ENCODE measurements at regions not wholly inside any gene's neighbourhood (a gene's known extent, or its start where the extent isn't known, plus 50 kb on each side); places are given as distances from the start of the nearest gene placed in this dataset.

DNA sequence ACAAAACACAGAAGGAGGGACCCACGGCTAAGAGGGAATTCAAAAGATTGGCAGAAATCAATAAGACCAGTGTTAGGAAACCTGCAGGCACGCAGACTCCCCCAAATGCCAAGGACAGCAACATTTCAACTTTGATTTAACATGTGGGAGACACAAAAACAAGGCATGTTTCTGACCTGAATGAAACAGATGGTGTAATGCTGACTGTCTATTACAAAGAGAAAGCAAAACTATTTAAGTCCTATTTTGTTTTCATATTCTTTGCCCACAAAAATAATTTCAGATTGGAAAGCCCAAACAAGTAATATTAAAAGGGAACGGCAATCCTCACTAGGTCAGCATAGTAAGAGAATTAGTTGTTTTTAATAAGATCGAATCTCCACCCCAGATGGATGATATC, 107.9 kb downstream of the S1PR1 start:
- no peaks in the 10 kb centered on the region for H3K9me3 ChIP-seq
- no peak overlapping the region for H3K27ac ChIP-seq
- ChIA-PET POLR2A (no interaction called here), CTCF (no interaction called here)
- TF ChIP-seq TP53 (CRISPR knock-in tag; IDR thresholded peaks at IDR 0.05) = no peak
- TF ChIP-seq RNF2 (IDR thresholded peaks at IDR 0.05; ENCODE audit: borderline replicate concordance, low read depth) = no peak
- TF ChIP-seq SREBF2 (IDR thresholded peaks at IDR 0.05) = no peak
- no peak for TF ChIP-seq HEYL (CRISPR knock-in tag; IDR thresholded peaks at IDR 0.05)
- TF ChIP-seq, protein P1, sequence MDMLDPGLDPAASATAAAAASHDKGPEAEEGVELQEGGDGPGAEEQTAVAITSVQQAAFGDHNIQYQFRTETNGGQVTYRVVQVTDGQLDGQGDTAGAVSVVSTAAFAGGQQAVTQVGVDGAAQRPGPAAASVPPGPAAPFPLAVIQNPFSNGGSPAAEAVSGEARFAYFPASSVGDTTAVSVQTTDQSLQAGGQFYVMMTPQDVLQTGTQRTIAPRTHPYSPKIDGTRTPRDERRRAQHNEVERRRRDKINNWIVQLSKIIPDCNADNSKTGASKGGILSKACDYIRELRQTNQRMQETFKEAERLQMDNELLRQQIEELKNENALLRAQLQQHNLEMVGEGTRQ (IDR thresholded peaks at IDR 0.05) = no peak
- no peak for ATAC-seq
- DNase-seq (ENCODE audit: low read depth in 1 of 2, low spot score in 1 of 2) = no peak
- H3K4me1 ChIP-seq = no peaks in the 10 kb centered on the region
- no peak for FAIRE-seq
- H3K4me3 ChIP-seq = no peak overlapping the region
- 13% methylated on average over 4 of the region's 4 CpGs for WGBS (ENCODE audit: missing lambda C conversion rate)
- H3K4me2 ChIP-seq = no peak overlapping the region

DNA sequence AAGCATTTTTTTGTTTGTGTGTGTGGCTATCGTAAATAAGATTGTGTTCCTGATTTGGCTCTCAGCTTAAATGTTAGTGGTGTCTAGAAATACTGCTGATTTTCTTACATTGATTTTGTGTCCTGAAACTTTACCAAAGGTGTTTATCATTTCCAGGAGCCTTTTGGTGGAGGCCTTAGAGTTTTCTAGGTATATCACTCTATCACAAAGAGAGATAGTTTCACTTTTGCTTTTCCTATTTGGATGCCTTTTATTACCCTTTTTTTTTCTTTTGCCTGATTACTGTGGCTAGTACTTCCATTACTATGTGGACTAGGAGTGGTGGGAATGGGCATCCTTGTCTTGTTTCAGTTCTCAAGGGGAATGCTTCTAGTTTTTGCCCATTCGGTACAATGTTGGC, 109.6 kb downstream of the S1PR1 start:
- Histone ChIP-seq H3K4me1 (no peaks in the 10 kb centered on the region), H3K9me3 (no peaks in the 10 kb centered on the region), H3K4me2 (no peak overlapping the region), H3K27ac (no peak overlapping the region), H3K4me3 (no peak overlapping the region)
- 70% methylated on average over 2 of the region's 2 CpGs for WGBS (ENCODE audit: missing lambda C conversion rate)
- DNase-seq (ENCODE audit: low read depth in 1 of 2, low spot score in 1 of 2) (no peak), FAIRE-seq (no peak), ATAC-seq (no peak)
- POLR2A ChIA-PET = no interaction called here
- no peak for TF ChIP-seq FOXS1 (CRISPR knock-in tag; IDR thresholded peaks at IDR 0.05)
- TF ChIP-seq KDM1A (IDR thresholded peaks at IDR 0.05; ENCODE audit: low read depth) = no peak
- no peak for TF ChIP-seq EP300 (IDR thresholded peaks at IDR 0.05)
- TF ChIP-seq RAD21 (conservative IDR thresholded peaks at IDR 0.05 in 1 of 2, IDR thresholded peaks at IDR 0.05 in 1 of 2) = no peak
- TF ChIP-seq, protein P2, sequence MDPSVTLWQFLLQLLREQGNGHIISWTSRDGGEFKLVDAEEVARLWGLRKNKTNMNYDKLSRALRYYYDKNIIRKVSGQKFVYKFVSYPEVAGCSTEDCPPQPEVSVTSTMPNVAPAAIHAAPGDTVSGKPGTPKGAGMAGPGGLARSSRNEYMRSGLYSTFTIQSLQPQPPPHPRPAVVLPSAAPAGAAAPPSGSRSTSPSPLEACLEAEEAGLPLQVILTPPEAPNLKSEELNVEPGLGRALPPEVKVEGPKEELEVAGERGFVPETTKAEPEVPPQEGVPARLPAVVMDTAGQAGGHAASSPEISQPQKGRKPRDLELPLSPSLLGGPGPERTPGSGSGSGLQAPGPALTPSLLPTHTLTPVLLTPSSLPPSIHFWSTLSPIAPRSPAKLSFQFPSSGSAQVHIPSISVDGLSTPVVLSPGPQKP (IDR thresholded peaks at IDR 0.05; ENCODE audit: low read depth, low read length) = no peak
- TF ChIP-seq, protein P3, sequence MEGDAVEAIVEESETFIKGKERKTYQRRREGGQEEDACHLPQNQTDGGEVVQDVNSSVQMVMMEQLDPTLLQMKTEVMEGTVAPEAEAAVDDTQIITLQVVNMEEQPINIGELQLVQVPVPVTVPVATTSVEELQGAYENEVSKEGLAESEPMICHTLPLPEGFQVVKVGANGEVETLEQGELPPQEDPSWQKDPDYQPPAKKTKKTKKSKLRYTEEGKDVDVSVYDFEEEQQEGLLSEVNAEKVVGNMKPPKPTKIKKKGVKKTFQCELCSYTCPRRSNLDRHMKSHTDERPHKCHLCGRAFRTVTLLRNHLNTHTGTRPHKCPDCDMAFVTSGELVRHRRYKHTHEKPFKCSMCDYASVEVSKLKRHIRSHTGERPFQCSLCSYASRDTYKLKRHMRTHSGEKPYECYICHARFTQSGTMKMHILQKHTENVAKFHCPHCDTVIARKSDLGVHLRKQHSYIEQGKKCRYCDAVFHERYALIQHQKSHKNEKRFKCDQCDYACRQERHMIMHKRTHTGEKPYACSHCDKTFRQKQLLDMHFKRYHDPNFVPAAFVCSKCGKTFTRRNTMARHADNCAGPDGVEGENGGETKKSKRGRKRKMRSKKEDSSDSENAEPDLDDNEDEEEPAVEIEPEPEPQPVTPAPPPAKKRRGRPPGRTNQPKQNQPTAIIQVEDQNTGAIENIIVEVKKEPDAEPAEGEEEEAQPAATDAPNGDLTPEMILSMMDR (IDR thresholded peaks at IDR 0.05) = no peak
- TF ChIP-seq CHD2 (IDR thresholded peaks at IDR 0.05; ENCODE audit: low read length, partially characterized antibody) = no peak
- TF ChIP-seq EHMT2 (IDR thresholded peaks at IDR 0.05; ENCODE audit: low read depth) = no peak
- TF ChIP-seq MAFK (IDR thresholded peaks at IDR 0.05; ENCODE audit: partially characterized antibody) = no peak
- TF ChIP-seq TP53 (CRISPR knock-in tag; IDR thresholded peaks at IDR 0.05) = no peak
- TF ChIP-seq, protein P4, sequence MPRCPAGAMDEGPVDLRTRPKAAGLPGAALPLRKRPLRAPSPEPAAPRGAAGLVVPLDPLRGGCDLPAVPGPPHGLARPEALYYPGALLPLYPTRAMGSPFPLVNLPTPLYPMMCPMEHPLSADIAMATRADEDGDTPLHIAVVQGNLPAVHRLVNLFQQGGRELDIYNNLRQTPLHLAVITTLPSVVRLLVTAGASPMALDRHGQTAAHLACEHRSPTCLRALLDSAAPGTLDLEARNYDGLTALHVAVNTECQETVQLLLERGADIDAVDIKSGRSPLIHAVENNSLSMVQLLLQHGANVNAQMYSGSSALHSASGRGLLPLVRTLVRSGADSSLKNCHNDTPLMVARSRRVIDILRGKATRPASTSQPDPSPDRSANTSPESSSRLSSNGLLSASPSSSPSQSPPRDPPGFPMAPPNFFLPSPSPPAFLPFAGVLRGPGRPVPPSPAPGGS (IDR thresholded peaks at IDR 0.05) = no peak
- no peak for TF ChIP-seq PHF8 (IDR thresholded peaks at IDR 0.05; ENCODE audit: borderline replicate concordance, low read depth)
- no peak for TF ChIP-seq NPAS2 (CRISPR knock-in tag; IDR thresholded peaks at IDR 0.05; ENCODE audit: borderline replicate concordance)
- no peak for TF ChIP-seq POLR2AphosphoS2 (conservative IDR thresholded peaks at IDR 0.05; ENCODE audit: low read length)
- TF ChIP-seq CEBPB (IDR thresholded peaks at IDR 0.05) = no peak
- no peak for TF ChIP-seq MAZ (IDR thresholded peaks at IDR 0.05; ENCODE audit: borderline replicate concordance, low read depth, low read length)
- TF ChIP-seq FOSB (CRISPR knock-in tag; IDR thresholded peaks at IDR 0.05) = no peak
- CTCF ChIA-PET = interaction anchor here (0.6 to 0.9 kb wide), 2 partner anchors 11 to 153 kb away, joined by 3 to 4 read pairs; no protein-coding TSS in a partner anchor

Data from A549 (cell line).